Brain microvascular endothelial cell (primary cell): ENCODE measurements at regions not wholly inside any gene's neighbourhood (a gene's known extent, or its start where the extent isn't known, plus 50 kb on each side); places are given as distances from the start of the nearest gene placed in this dataset.

Source experiments
- DNase-seq: peaks from one replicate; pipeline ENCODE4 v3.0.0-alpha.2; 2020
- H3K27ac ChIP-seq: fragments of 250-450 bp; sonication (Bioruptor Pico); 2 replicates; pipeline ENCODE4 v1.5.1; 2020; ENCODE audit warnings: mild to moderate bottlenecking, moderate library complexity
- H3K27me3 ChIP-seq: fragments of 250-450 bp; sonication (Bioruptor Pico); replicated peaks from 2 replicates; pipeline ENCODE4 v1.5.1; 2020; ENCODE audit warnings: mild to moderate bottlenecking
- H3K36me3 ChIP-seq: fragments of 250-450 bp; sonication (Bioruptor Pico); replicated peaks from 2 replicates; pipeline ENCODE4 v1.5.1; 2020; ENCODE audit warnings: mild to moderate bottlenecking
- H3K4me3 ChIP-seq: 2 replicates; pipeline ENCODE4 v1.5.1; 2011; ENCODE audit warnings: low read depth, mild to moderate bottlenecking, control low read depth, low read length, moderate library complexity
- in situ Hi-C: cut with HindIII; loops from 2 replicates; pipeline ENCODE4 v1.10.0; 2017; ENCODE audit warnings: low sequenced_read_pairs, low pct_ligation_motif_present
- TF ChIP-seq, protein P1 (sequence below): IDR thresholded peaks from 2 replicates; pipeline ENCODE4 v1.5.1; 2011; ENCODE audit warnings: low read depth, mild to moderate bottlenecking, moderate library complexity, low read length, control low read depth, inconsistent platforms; ENCODE audit errors: missing control alignments

DNA sequence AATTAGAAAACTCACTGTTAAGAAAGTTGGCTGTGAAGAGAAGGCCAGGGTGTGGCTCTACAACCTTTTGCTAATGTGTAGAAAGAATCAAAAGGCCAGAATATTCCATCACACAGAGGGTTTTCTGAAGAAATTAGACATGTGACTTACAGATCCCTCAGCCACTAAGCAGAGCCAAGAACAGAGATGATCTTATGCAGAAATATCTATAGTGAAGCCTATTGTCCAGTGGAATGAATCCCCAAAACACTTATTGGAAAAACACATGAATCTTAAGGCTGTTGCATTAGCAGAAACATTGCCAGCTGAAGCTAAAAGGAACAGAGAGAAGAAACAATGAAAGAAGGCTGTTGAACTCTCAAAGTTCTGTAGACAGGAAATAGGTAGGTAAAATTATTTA lies 979.2 kb downstream of the MRPL39 start:
- Histone ChIP-seq H3K27ac (no peak overlapping the region), H3K4me3 (no peak overlapping the region), H3K36me3 (no peaks in the 10 kb centered on the region), H3K27me3 (no peaks in the 10 kb centered on the region)
- in situ Hi-C loops, result no loop called here
- TF ChIP-seq, protein P1, sequence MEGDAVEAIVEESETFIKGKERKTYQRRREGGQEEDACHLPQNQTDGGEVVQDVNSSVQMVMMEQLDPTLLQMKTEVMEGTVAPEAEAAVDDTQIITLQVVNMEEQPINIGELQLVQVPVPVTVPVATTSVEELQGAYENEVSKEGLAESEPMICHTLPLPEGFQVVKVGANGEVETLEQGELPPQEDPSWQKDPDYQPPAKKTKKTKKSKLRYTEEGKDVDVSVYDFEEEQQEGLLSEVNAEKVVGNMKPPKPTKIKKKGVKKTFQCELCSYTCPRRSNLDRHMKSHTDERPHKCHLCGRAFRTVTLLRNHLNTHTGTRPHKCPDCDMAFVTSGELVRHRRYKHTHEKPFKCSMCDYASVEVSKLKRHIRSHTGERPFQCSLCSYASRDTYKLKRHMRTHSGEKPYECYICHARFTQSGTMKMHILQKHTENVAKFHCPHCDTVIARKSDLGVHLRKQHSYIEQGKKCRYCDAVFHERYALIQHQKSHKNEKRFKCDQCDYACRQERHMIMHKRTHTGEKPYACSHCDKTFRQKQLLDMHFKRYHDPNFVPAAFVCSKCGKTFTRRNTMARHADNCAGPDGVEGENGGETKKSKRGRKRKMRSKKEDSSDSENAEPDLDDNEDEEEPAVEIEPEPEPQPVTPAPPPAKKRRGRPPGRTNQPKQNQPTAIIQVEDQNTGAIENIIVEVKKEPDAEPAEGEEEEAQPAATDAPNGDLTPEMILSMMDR, result no peak
- DNase-seq, result no peak

DNA sequence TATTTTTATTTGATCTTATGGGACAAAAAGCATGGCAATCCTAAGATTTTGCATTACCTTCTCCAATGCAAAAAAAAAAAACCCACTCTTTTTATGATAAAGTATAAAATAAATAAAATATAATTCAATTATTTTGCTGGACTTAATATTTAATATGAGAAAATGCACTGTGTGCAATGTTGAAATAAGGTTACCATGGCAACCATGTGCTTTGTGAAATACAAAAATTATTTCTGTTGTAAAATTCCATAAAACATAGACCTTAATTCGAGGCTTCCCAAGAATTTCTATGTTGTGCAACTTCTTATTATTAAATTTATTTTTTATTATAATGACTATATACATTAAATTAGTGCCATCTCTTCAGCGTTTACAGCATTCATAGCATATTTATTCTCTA lies 989.5 kb downstream of the MRPL39 start:
- Histone ChIP-seq H3K27me3 (no peaks in the 10 kb centered on the region), H3K27ac (no peak overlapping the region), H3K36me3 (no peaks in the 10 kb centered on the region), H3K4me3 (no peak overlapping the region)
- DNase-seq, result no peak
- TF ChIP-seq, protein P1, result no peak
- in situ Hi-C loops, result no loop called here

DNA sequence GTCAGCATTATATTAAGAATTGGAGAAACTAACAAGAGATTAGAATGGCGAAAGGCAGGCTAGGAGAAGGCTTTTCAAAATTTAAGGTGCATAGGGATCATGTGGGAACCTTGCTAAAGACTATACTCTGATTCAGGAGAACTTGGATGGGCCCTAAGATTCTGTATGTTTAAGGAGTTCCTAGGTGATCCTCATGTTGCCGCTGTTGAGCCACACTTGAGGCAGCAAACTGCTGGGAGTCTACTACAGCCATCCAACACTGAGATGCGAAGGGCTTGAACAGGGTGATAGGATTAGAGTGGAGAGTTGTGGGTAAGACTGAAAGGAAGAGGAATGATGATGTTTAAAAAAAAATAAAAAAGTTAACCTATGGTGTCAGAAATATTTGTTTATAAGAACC lies 1013.2 kb downstream of the MRPL39 start:
- Histone ChIP-seq H3K27ac (no peak overlapping the region), H3K36me3 (no peaks in the 10 kb centered on the region), H3K4me3 (no peak overlapping the region), H3K27me3 (no peaks in the 10 kb centered on the region)
- TF ChIP-seq, protein P1, result no peak
- no peak for DNase-seq
- in situ Hi-C loops, result no loop called here

DNA sequence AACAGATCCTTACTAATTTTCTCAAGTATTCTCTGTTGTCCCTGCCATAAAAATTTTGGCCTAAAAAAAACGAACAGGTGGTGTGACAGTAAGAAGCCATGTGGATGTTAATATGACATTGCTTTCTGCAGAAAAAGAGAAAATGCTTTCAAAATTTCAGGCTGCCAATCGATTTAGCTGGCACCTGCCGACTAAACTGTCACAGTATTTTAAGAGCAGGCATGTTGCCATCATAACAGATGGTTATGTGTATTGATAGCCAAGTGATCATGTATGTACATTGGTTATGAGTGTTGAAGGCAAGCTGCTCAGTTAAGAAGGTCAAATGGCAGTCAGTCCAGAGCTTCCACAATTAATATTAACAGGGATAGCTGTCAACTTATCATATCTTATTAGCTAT lies 1017.0 kb downstream of the MRPL39 start:
- TF ChIP-seq, protein P1, result no peak
- in situ Hi-C loops, result no loop called here
- H3K27me3 ChIP-seq, result no peaks in the 10 kb centered on the region
- H3K4me3 ChIP-seq, result no peak overlapping the region
- no peak overlapping the region for H3K27ac ChIP-seq
- DNase-seq, result no peak
- no peaks in the 10 kb centered on the region for H3K36me3 ChIP-seq

DNA sequence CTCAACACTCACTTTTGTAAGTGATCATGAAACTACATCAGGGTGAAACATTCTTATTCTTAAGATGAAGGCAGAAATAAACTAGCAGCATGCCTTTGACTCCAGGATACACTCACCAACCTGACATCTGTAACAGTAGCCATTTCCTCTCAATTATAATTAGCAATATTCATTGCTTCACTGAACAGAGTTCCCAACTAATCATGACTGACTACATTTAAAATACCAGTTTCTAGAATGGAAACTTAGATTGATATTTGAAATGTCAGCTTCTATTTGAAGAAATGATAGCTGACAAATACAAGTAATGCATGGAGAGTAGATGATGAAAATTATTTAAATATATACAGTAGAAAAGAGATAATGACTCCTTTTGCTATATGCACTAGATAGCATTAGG lies 1023.8 kb downstream of the MRPL39 start:
- no peak overlapping the region for H3K4me3 ChIP-seq
- H3K27ac ChIP-seq, result no peak overlapping the region
- TF ChIP-seq, protein P1, result no peak
- in situ Hi-C loops, result no loop called here
- no peaks in the 10 kb centered on the region for H3K27me3 ChIP-seq
- DNase-seq, result no peak
- H3K36me3 ChIP-seq, result no peaks in the 10 kb centered on the region

DNA sequence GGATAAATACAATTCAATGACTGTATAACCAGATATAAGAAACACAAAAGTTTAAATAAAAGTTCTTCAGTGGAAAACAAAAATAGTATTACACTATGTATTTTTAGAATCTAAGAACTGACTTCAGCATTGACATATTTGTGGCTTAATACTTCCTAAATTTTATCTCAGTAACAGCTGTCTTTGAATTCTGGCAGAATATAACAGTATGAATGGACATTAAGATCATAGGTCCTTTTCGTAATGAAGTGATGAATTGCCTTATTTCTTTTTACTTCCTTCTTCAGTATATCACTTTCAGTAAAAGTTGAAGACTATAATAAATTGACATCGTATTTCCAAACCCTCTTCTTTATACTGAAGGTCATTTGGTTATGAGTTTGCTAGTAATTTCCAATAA lies 1030.0 kb downstream of the MRPL39 start:
- no peak overlapping the region for H3K27ac ChIP-seq
- no peak for DNase-seq
- H3K27me3 ChIP-seq, result no peaks in the 10 kb centered on the region
- in situ Hi-C loops, result no loop called here
- no peak overlapping the region for H3K4me3 ChIP-seq
- H3K36me3 ChIP-seq, result no peaks in the 10 kb centered on the region
- TF ChIP-seq, protein P1, result no peak
